HUES6 (cell line): ENCODE measurements at regions not wholly inside any gene's neighbourhood (a gene's known extent, or its start where the extent isn't known, plus 50 kb on each side); places are given as distances from the start of the nearest gene placed in this dataset.

Experiments used
- H3K27ac ChIP-seq: 2 replicates; pipeline ENCODE4 v1.7.0; 2013; ENCODE audit warnings: low read depth, mild to moderate bottlenecking, low read length, inconsistent platforms
- H3K27me3 ChIP-seq: 2 replicates; pipeline ENCODE4 v1.6.1; 2013; ENCODE audit warnings: low read length; ENCODE audit not compliant: control insufficient read depth, insufficient read depth
- H3K36me3 ChIP-seq: 2 replicates; pipeline ENCODE4 v1.6.1; 2013; ENCODE audit warnings: low read length; ENCODE audit not compliant: control insufficient read depth, insufficient read depth
- H3K4me1 ChIP-seq: 2 replicates; pipeline ENCODE4 v1.6.1; 2013; ENCODE audit warnings: low read length; ENCODE audit not compliant: control insufficient read depth, insufficient read depth
- H3K4me3 ChIP-seq: 2 replicates; pipeline ENCODE4 v1.5.1; 2013; ENCODE audit warnings: low read depth, low read length
- H3K9ac ChIP-seq: one replicate; pipeline ENCODE4 v1.6.1; 2013; ENCODE audit warnings: mild to moderate bottlenecking, low read length
- H3K9me3 ChIP-seq: 2 replicates; pipeline ENCODE4 v1.6.1; 2013; ENCODE audit warnings: low read depth, low read length; ENCODE audit not compliant: control insufficient read depth, insufficient read depth

DNA sequence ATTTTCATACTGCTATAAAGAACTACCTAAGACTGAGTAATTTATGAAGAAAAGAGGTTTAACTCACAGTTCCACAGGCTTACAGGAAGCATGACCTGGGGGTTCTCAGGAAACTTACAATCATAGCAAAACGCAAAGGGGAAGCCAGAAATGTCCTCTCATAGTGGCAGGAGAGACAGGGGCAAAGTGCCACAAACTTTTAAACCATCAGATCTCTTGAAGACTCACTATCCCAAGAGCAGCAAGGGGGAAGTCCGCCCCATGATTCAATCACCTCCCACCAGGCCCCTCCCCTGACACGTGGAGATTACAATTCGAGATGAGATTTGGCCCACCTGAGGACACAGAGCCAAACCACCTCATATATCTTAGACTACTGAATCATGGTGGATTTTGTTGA lies 198.7 kb downstream of the KCTD12 start:
- H3K4me1 ChIP-seq, result no peaks in the 10 kb centered on the region
- no peak overlapping the region for H3K27ac ChIP-seq
- H3K9me3 ChIP-seq, result no peaks in the 10 kb centered on the region
- H3K36me3 ChIP-seq, result no peaks in the 10 kb centered on the region
- H3K4me3 ChIP-seq, result no peak overlapping the region
- no peaks in the 10 kb centered on the region for H3K27me3 ChIP-seq
- no peak overlapping the region for H3K9ac ChIP-seq

GRCh38 chr13:76685938-76686337 lies 200.3 kb downstream of the KCTD12 start:
- Histone ChIP-seq H3K4me3 (no peak overlapping the region), H3K9me3 (no peaks in the 10 kb centered on the region), H3K4me1 (no peaks in the 10 kb centered on the region), H3K9ac (no peak overlapping the region), H3K27ac (no peak overlapping the region), H3K27me3 (no peaks in the 10 kb centered on the region), H3K36me3 (no peaks in the 10 kb centered on the region)

DNA sequence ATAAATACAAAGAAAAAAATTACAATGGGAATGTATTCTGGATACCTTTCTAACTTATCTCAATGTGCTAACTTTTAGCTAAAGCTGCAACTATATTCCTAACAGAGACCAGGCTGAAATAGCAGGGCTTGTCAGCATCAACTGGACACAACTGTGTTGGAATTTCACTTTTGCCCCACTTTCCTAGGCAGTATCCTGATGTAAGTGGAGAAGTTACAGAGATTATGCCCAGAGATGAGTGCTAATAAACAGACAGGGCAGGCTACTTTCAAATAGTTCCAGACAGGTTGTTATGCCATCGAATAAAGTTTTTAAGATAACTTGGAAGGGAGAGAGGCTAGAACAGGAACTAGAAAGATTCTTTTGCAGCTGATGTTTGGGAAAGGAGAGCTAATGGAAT lies 201.9 kb downstream of the KCTD12 start:
- Histone ChIP-seq H3K27me3 (no peaks in the 10 kb centered on the region), H3K4me3 (no peak overlapping the region), H3K27ac (no peak overlapping the region), H3K9me3 (no peaks in the 10 kb centered on the region), H3K36me3 (no peaks in the 10 kb centered on the region), H3K9ac (no peak overlapping the region), H3K4me1 (no peaks in the 10 kb centered on the region)

DNA sequence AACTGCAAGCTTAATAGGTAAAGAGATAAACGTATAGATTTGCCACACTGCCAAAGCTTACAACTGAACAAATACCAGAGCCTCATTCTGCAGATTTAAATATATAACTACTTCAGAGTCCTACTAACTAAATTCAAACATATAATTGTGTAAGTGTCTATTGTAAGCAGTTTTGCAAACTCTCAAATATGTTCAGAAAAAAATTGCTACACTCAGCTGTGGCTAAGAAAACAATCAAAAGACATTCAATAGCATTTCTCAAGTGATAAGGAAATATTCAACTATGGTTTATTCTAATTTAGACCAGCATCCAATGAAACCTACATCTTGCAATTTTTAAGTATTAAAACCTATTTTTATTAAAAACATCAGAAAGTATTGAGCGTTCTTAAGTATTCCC lies 202.4 kb downstream of the KCTD12 start:
- H3K4me3 ChIP-seq, result no peak overlapping the region
- H3K9ac ChIP-seq, result no peak overlapping the region
- no peaks in the 10 kb centered on the region for H3K9me3 ChIP-seq
- no peak overlapping the region for H3K27ac ChIP-seq
- H3K4me1 ChIP-seq, result no peaks in the 10 kb centered on the region
- no peaks in the 10 kb centered on the region for H3K36me3 ChIP-seq
- no peaks in the 10 kb centered on the region for H3K27me3 ChIP-seq

DNA sequence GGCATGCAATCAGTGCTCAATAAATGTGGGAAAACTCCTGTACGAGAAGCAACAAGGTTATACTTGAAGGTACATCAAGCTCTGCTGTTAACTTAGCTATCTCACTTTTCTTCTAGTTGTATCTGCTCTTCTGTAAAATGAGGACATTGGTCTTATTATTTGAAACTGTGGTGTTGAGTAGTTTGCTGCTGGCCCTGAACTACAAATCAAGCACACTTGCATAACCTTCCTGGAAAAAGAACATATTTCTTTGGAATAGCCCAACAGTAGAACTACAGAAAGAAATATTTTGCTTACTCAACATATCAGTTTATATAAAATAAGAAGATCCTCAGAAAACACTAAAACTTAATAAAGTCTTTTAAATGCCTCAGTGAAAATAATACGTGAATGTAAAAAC lies 203.0 kb downstream of the KCTD12 start:
- Histone ChIP-seq H3K36me3 (no peaks in the 10 kb centered on the region), H3K27me3 (no peaks in the 10 kb centered on the region), H3K27ac (no peak overlapping the region), H3K9ac (no peak overlapping the region), H3K9me3 (no peaks in the 10 kb centered on the region), H3K4me1 (no peaks in the 10 kb centered on the region), H3K4me3 (no peak overlapping the region)

DNA sequence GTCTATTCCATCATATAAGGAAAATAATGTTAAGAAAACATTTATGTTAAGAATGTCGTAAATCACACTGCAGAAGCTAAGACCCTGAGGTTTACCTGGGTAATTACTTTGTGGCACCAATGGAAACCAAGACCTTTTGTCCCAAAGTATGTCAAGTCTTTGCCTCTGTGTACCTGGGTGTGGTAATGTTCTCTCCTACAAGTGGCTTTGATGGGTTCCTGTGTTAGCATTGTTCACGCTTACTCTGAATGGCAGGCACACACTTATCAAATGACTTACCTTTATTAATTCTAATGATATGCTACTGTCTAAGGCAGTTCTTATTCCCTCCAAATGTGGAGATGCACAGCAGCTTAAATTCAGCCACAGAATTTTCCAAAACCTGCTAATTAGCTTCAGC lies 206.1 kb downstream of the KCTD12 start:
- Histone ChIP-seq H3K27ac (no peak overlapping the region), H3K9ac (no peak overlapping the region), H3K36me3 (no peaks in the 10 kb centered on the region), H3K9me3 (no peaks in the 10 kb centered on the region), H3K4me1 (no peaks in the 10 kb centered on the region), H3K27me3 (no peaks in the 10 kb centered on the region), H3K4me3 (no peak overlapping the region)

DNA sequence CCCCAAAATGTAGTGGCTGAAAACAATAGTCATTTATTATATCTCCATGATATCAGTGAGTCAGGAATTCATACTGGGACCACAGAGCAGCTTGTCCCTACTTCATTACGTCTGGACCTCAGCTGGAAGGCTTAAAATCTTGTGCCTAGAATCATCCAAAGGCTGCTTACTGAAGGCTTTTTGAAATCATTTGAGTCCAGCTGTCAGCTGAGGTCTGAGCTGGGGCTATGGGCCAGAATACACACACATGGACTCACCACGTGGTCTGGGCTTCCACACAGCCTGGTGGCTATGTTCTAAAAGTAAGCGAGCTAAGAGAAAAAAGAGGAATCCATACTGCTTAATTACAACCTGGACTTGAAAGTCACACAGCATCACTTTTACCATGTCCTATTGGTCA lies 209.2 kb downstream of the KCTD12 start:
- Histone ChIP-seq H3K4me1 (no peaks in the 10 kb centered on the region), H3K36me3 (no peaks in the 10 kb centered on the region), H3K9me3 (no peaks in the 10 kb centered on the region), H3K4me3 (no peak overlapping the region), H3K27ac (no peak overlapping the region), H3K27me3 (no peaks in the 10 kb centered on the region), H3K9ac (no peak overlapping the region)

- Histone ChIP-seq H3K9ac (no peak overlapping the region), H3K4me1 (no peaks in the 10 kb centered on the region), H3K27ac (no peak overlapping the region), H3K36me3 (no peaks in the 10 kb centered on the region), H3K27me3 (no peaks in the 10 kb centered on the region), H3K9me3 (no peaks in the 10 kb centered on the region), H3K4me3 (no peak overlapping the region)
Observed at GRCh38 chr13:76672420-76672819, 213.8 kb downstream of the KCTD12 start.

DNA sequence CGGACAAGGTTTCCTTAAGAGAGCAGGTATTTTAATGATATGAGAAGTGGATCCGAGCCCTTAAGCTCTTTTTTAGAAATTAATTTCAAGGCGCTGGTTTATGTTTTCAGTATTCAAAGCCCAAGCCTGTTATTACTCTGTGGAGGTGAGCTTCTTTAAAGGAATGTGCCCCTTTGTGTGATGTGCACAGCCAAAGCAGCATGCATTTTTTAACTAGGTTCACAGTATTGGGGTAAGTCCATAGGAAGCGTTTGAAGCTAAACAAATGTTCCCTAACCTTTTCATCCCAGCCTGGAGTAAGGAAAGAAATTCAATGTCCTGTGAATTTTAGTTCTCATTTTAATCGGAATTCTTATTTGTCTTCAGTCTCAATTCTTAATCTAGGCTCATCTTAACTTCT lies 217.5 kb downstream of the KCTD12 start:
- H3K27ac ChIP-seq, result no peak overlapping the region
- no peaks in the 10 kb centered on the region for H3K36me3 ChIP-seq
- no peaks in the 10 kb centered on the region for H3K4me1 ChIP-seq
- no peak overlapping the region for H3K4me3 ChIP-seq
- no peaks in the 10 kb centered on the region for H3K9me3 ChIP-seq
- no peak overlapping the region for H3K9ac ChIP-seq
- no peaks in the 10 kb centered on the region for H3K27me3 ChIP-seq

- H3K4me1 ChIP-seq, result no peaks in the 10 kb centered on the region
- H3K27ac ChIP-seq, result no peak overlapping the region
- H3K9me3 ChIP-seq, result no peaks in the 10 kb centered on the region
- H3K9ac ChIP-seq, result no peak overlapping the region
- no peak overlapping the region for H3K4me3 ChIP-seq
- no peaks in the 10 kb centered on the region for H3K36me3 ChIP-seq
- H3K27me3 ChIP-seq, result no peaks in the 10 kb centered on the region
Observed at GRCh38 chr13:76668141-76668540, 218.1 kb downstream of the KCTD12 start.

DNA sequence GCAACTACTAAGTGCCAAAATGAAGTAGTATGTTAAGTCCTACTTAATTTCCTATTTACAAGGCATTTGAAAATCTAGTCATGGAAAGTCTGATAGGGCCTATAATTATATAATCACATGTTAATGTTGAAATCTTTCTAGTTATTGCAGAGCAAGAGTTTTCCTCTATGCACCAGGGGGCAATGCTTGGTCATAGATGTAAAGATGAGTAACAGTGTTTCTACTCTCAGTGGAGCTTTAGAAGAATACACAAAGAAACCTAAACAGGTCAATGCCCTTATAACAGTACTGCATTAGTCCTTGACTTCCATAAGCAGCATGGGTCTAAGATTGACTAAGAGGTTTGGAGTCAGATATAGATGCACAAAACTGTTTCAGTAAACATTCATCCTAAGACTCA lies 218.7 kb downstream of the KCTD12 start:
- no peak overlapping the region for H3K9ac ChIP-seq
- H3K4me1 ChIP-seq, result no peaks in the 10 kb centered on the region
- H3K27ac ChIP-seq, result no peak overlapping the region
- no peaks in the 10 kb centered on the region for H3K9me3 ChIP-seq
- H3K27me3 ChIP-seq, result no peaks in the 10 kb centered on the region
- H3K36me3 ChIP-seq, result no peaks in the 10 kb centered on the region
- H3K4me3 ChIP-seq, result no peak overlapping the region

DNA sequence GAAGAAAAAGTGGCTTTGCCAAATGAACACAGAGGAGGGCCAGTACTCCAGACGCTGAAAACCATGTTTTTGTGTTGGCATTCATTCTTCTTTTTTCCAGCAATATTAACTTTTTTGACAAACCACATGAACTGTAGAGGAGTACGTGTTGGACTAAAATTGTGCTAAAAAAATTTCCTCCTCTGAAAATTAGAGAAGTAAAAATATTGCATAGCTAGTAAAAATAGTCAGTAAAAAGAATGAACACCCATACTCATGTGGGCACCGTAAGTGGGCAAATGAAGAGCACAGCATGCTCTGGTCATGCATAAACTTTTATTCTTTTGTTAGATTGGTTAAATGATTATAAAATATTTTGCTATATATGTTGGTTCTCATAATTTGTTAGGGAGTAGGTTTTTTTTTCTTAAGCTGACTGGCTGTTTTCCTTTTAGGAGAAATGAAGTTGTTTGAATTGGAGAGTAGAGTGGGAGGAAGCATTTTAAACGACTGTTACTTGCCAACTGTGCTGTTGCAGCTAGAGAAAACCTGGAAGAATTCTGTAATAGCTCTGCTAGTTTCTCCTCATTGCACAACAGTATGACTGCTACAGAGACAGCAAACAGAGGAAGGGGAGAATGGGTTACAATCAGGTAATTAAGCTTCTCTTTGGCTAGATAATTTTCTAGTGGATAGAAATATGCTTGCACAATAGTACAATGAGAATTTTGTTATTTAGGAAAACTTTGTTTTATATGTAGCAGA lies 222.4 kb downstream of the KCTD12 start:
- Histone ChIP-seq H3K4me3 (no peak overlapping the region), H3K36me3 (no peaks in the 10 kb centered on the region), H3K9me3 (no peaks in the 10 kb centered on the region), H3K4me1 (no peaks in the 10 kb centered on the region), H3K27me3 (no peaks in the 10 kb centered on the region), H3K27ac (no peak overlapping the region), H3K9ac (no peak overlapping the region)
